ENCODE measurements at regions not wholly inside any gene's neighbourhood (a gene's known extent, or its start where the extent isn't known, plus 50 kb on each side); places are given as distances from the start of the nearest gene placed in this dataset.

DNA sequence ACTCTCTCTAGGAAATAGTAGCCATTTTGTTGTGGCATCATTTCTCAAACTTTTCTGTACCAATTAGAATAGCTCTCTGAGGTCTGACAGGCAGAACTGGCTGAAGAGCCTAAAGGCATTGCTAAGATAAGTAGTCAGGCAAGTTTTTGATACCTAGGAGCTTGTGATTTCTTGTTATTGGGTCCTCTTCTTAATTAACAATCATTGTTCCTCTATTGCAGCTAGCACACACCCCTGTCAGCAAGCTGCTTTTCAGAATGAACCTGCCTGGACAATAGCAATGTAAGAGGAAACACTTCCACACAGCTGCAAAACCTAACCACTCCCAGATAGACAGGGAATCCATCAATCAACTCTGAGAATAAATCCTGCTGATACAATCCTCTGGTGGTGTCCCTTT, 403.9 kb upstream of the TBL1XR1 start:
- peaks cover 3% of the 10 kb centered on the region for H3K9me3 Mint-ChIP-seq
- no peaks in the 10 kb centered on the region for H3K36me3 Mint-ChIP-seq (ENCODE audit: low read depth)
- H3K4me3 Mint-ChIP-seq: no peak overlapping the region
- H3K27me3 Mint-ChIP-seq (ENCODE audit: low read depth): no peaks in the 10 kb centered on the region
- no peak overlapping the region for H3K27ac Mint-ChIP-seq
- peaks cover 67% of the 10 kb centered on the region for H3K4me1 Mint-ChIP-seq
- no peak for TF ChIP-seq CTCF (IDR thresholded peaks at IDR 0.05; ENCODE audit: unreplicated experiment in 3 of 3)

DNA sequence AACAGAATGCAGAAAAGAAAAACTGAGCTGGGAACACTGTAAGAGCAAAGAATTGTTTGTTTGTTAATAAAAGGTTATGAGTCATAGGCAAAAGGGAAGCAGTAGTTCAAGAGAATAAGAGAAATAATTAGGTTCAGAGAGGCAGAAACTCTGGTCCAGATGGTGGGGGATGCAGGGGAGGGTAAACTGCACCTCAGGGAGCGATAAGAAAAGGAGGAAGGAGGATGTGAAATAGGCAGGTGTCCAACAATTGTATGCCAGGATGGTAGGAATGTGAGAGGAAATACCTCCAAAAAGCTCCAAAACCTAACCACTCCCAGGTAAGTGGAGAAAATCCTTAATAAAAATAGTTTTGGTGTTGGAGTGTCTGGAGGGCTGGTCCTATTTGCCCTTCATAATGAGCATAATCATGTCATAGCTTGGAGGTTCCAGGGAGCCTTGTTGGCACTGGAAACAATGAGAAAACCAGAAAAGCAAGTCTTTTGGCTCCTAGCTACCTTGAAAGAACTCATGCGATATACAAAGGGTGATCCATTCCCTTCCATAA, 405.4 kb upstream of the TBL1XR1 start:
- Mint-ChIP-seq H3K27me3 (ENCODE audit: low read depth) (peaks cover 3% of the 10 kb centered on the region), H3K9me3 (peaks cover 3% of the 10 kb centered on the region), H3K36me3 (ENCODE audit: low read depth) (no peaks in the 10 kb centered on the region), H3K27ac (peak overlapping the region; percentile 16 to 72 (median 68)), H3K4me3 (no peak overlapping the region), H3K4me1 (peaks cover 64% of the 10 kb centered on the region)
- no peak for TF ChIP-seq CTCF (IDR thresholded peaks at IDR 0.05; ENCODE audit: unreplicated experiment in 3 of 3)

- Mint-ChIP-seq H3K4me1 (peaks cover 64% of the 10 kb centered on the region), H3K9me3 (peaks cover 3% of the 10 kb centered on the region), H3K27ac (peak overlapping the region; percentile 17 to 43 (median 29)), H3K27me3 (ENCODE audit: low read depth) (peaks cover 3% of the 10 kb centered on the region), H3K36me3 (ENCODE audit: low read depth) (no peaks in the 10 kb centered on the region), H3K4me3 (no peak overlapping the region)
- no peak for TF ChIP-seq CTCF (IDR thresholded peaks at IDR 0.05; ENCODE audit: unreplicated experiment in 3 of 3)
Measured at GRCh38 chr3:177603148-177603603, 405.9 kb upstream of the TBL1XR1 start.

- Mint-ChIP-seq H3K36me3 (ENCODE audit: low read depth) (no peaks in the 10 kb centered on the region), H3K9me3 (peaks cover 3% of the 10 kb centered on the region), H3K4me3 (no peak overlapping the region), H3K27ac (peak overlapping the region in 1 of 3 experiments; percentile 18), H3K4me1 (peaks cover 61% of the 10 kb centered on the region), H3K27me3 (ENCODE audit: low read depth) (peaks cover 3% of the 10 kb centered on the region)
- no peak for TF ChIP-seq CTCF (IDR thresholded peaks at IDR 0.05; ENCODE audit: unreplicated experiment in 3 of 3)
Measured at GRCh38 chr3:177604181-177604580, 406.9 kb upstream of the TBL1XR1 start.

DNA sequence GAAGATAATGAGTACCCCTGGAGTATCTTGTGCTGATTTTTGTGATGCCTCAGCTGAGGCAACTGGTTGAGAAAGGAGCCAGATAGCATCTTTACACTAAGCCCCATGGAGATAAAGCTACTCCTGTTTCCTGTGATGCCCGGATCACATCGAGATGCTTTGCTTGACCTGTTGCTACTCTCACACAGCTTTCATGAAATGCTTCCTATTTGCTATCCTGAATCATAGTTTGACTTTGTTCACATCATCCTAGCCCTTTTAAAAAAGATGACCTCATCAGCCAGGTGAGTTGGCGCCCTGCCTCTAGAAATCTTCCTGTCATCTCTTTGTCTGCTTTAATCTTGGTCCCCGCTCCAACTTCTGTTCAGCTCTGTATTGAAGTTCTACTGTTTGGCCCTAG, 409.6 kb upstream of the TBL1XR1 start:
- Mint-ChIP-seq H3K27me3 (ENCODE audit: low read depth) (peaks cover 3% of the 10 kb centered on the region), H3K27ac (peak overlapping the region; percentile 11 to 78 (median 51)), H3K4me3 (no peak overlapping the region), H3K36me3 (ENCODE audit: low read depth) (no peaks in the 10 kb centered on the region), H3K4me1 (peaks cover 71% of the 10 kb centered on the region), H3K9me3 (peaks cover 3% of the 10 kb centered on the region)
- no peak for TF ChIP-seq CTCF (IDR thresholded peaks at IDR 0.05; ENCODE audit: unreplicated experiment in 3 of 3)

GRCh38 chr3:177607589-177607988, 410.3 kb upstream of the TBL1XR1 start:
- H3K27me3 Mint-ChIP-seq (ENCODE audit: low read depth): peaks cover 3% of the 10 kb centered on the region
- H3K4me1 Mint-ChIP-seq: peaks cover 69% of the 10 kb centered on the region
- TF ChIP-seq CTCF (IDR thresholded peaks at IDR 0.05; ENCODE audit: unreplicated experiment in 3 of 3): no peak
- H3K9me3 Mint-ChIP-seq: peaks cover 3% of the 10 kb centered on the region
- no peaks in the 10 kb centered on the region for H3K36me3 Mint-ChIP-seq (ENCODE audit: low read depth)
- H3K27ac Mint-ChIP-seq: peak overlapping the region; percentile 11 to 78 (median 51)
- H3K4me3 Mint-ChIP-seq: no peak overlapping the region

All from nephron (organoid).